HUES6 (cell line): ENCODE measurements at regions not wholly inside any gene's neighbourhood (a gene's known extent, or its start where the extent isn't known, plus 50 kb on each side); places are given as distances from the start of the nearest gene placed in this dataset.

ENCODE experiments used
- H3K27ac ChIP-seq: 2 replicates; pipeline ENCODE4 v1.7.0; 2013; ENCODE audit warnings: low read depth, mild to moderate bottlenecking, low read length, inconsistent platforms
- H3K27me3 ChIP-seq: 2 replicates; pipeline ENCODE4 v1.6.1; 2013; ENCODE audit warnings: low read length; ENCODE audit not compliant: control insufficient read depth, insufficient read depth
- H3K36me3 ChIP-seq: 2 replicates; pipeline ENCODE4 v1.6.1; 2013; ENCODE audit warnings: low read length; ENCODE audit not compliant: control insufficient read depth, insufficient read depth
- H3K4me1 ChIP-seq: 2 replicates; pipeline ENCODE4 v1.6.1; 2013; ENCODE audit warnings: low read length; ENCODE audit not compliant: control insufficient read depth, insufficient read depth
- H3K4me3 ChIP-seq: 2 replicates; pipeline ENCODE4 v1.5.1; 2013; ENCODE audit warnings: low read depth, low read length
- H3K9ac ChIP-seq: one replicate; pipeline ENCODE4 v1.6.1; 2013; ENCODE audit warnings: mild to moderate bottlenecking, low read length
- H3K9me3 ChIP-seq: 2 replicates; pipeline ENCODE4 v1.6.1; 2013; ENCODE audit warnings: low read depth, low read length; ENCODE audit not compliant: control insufficient read depth, insufficient read depth

DNA sequence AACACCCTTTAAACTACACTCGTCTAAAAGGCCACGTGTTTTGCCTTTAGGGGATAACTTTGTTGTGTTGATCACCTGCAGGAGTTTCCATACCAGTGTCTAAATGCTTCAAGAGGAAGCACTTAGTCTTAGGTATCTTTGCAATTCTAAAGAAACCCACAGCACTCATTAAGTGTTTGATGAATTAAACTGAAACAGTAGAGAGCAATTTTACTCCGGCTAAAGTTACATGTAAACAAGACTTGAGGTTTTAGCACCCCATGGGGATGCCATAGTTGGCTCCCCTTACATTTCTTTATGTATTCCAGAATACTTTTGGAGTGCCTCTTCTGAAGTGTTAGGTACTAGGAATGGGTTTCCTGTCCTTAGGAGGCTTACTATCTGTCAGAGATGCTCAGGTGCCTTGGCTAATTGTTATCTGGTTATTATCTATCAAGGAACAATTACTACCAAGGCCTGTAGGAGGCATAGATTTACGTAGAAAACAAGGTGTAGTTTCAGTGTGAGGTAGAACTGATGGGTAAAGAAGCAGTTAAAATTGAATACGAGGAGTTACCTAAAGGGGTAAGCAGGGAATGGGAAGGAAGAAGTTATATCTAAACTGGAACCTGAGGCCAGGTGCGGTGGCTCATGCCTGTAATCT is 176.8 kb upstream of the SAMSN1 start:
- H3K27ac ChIP-seq: no peak overlapping the region
- H3K9me3 ChIP-seq: peaks cover 2% of the 10 kb centered on the region; the same call in 1 of the 2 replicates
- H3K9ac ChIP-seq: no peak overlapping the region
- H3K27me3 ChIP-seq: no peaks in the 10 kb centered on the region
- H3K4me1 ChIP-seq: peaks cover 6% of the 10 kb centered on the region; the same call in 1 of the 2 replicates
- no peak overlapping the region for H3K4me3 ChIP-seq
- no peaks in the 10 kb centered on the region for H3K36me3 ChIP-seq

DNA sequence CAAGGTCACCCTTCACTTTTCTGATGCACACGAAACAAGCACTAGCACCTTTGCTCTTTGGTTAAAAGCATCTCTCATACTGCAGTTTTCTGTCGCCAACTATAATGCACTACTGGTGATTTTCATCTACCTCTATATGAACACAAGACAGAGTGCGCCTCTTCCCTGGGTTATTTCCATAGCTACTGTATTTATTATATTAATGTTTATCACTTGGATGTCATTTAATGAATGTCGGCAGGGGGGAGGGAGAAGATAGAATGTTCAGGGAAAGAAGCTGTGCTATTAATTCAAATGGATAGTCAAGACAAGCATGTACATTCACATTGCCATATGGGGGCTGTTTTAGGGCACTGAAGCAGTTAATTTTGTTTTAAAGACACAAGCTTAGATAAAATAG is 174.1 kb upstream of the SAMSN1 start:
- no peak overlapping the region for H3K27ac ChIP-seq
- no peaks in the 10 kb centered on the region for H3K36me3 ChIP-seq
- H3K4me3 ChIP-seq: no peak overlapping the region
- no peak overlapping the region for H3K9ac ChIP-seq
- H3K9me3 ChIP-seq: peaks cover 2% of the 10 kb centered on the region; the same call in 1 of the 2 replicates
- H3K27me3 ChIP-seq: no peaks in the 10 kb centered on the region
- no peaks in the 10 kb centered on the region for H3K4me1 ChIP-seq

DNA sequence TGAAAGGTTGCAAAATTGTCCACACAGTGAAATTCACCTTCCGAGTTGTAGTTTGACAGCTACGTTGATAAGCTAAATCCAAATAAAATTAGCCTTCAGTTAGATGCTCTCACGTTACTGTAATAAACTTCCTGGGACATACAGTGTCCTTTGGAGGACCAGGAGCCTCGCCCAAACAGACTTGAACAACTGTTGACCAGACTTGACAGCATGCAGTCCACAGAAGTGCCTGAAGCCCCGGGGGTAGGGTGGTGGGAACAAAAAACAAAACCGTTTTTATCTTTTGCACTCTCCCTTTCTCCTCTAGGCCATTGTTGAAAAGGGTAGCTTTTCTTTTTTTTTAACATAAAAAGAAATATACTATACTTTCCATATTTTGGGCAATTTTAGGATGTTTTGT is 172.8 kb upstream of the SAMSN1 start:
- H3K36me3 ChIP-seq: no peaks in the 10 kb centered on the region
- no peaks in the 10 kb centered on the region for H3K27me3 ChIP-seq
- H3K4me1 ChIP-seq: no peaks in the 10 kb centered on the region
- peaks cover 2% of the 10 kb centered on the region; the same call in 1 of the 2 replicates for H3K9me3 ChIP-seq
- H3K9ac ChIP-seq: no peak overlapping the region
- no peak overlapping the region for H3K27ac ChIP-seq
- no peak overlapping the region for H3K4me3 ChIP-seq

DNA sequence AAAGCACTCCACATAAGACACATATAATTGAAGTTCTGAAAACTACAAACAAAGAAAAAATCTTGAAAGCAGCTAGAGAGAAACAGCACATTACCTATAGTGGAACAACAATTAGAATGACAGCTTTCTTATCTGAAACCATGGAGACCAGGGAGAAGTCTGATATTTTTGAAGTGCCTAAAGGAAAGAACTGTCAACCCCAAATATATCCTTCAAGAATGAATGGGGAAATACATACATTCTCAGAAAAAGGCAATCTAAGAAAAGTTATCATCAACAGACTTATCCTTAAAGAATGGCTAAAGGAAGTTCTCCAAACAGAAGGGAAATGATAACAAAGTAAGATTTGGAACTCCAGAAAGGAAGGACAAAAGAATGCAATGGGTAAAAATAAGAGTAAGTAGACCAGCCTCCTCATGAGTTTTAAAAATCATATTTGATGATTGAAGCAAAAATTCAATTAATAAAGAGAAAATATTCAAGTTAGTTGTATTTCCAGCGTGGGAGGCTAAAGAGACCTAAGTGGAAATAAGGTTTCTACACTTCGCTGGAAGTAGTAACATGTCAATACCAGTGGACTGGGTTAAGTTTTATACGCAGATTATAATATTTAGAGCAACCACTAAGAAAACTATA is 170.8 kb upstream of the SAMSN1 start:
- Histone ChIP-seq H3K9me3 (no peaks in the 10 kb centered on the region), H3K36me3 (no peaks in the 10 kb centered on the region), H3K27me3 (no peaks in the 10 kb centered on the region), H3K4me3 (no peak overlapping the region), H3K27ac (no peak overlapping the region), H3K4me1 (no peaks in the 10 kb centered on the region), H3K9ac (no peak overlapping the region)

DNA sequence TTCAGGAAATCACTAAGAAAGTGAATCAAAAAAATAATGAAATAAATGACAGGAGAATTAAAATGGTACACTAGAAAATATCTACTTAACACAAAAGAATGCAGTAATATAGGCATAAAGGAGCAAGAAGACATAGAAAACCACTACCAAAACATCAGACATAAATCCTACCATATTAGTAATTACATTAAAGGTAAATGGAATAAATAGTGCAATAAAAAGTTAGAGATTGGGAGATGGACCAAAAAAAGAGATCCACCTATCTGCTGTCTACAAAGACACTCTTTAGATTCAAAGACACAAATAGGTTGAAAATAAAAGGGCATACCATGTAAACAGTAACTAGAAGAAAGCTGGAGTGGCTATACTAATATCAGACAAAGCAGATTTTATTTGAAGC is 167.0 kb upstream of the SAMSN1 start:
- H3K27ac ChIP-seq: no peak overlapping the region
- no peaks in the 10 kb centered on the region for H3K36me3 ChIP-seq
- H3K27me3 ChIP-seq: no peaks in the 10 kb centered on the region
- H3K9me3 ChIP-seq: no peaks in the 10 kb centered on the region
- H3K4me1 ChIP-seq: no peaks in the 10 kb centered on the region
- no peak overlapping the region for H3K9ac ChIP-seq
- no peak overlapping the region for H3K4me3 ChIP-seq

DNA sequence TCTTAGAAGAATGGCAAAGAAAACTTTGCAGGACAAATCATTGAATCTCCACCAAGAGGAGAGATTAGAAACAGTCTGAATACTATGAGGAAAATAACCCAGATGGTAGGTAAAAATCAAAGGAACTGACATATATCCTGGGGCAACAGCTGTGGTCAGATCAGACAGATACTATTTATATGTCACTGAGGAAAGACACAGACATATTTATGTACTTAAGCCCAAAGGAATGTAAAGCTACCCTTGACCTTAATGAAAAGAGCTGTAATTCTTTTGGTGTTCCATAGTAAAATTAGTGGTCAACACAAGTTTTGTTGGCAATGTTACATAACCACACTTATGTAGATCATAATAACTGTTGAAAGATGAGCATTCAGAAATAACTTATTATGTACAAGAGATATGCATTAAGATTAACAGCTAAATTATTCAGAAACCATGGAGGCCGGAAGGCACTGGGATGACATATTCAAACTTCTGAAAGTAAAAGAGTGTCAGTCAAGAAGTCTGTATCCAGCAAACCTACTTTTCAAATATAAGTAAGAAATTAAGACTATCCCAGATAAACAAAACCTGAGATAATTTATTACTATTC is 166.1 kb upstream of the SAMSN1 start:
- no peak overlapping the region for H3K9ac ChIP-seq

DNA sequence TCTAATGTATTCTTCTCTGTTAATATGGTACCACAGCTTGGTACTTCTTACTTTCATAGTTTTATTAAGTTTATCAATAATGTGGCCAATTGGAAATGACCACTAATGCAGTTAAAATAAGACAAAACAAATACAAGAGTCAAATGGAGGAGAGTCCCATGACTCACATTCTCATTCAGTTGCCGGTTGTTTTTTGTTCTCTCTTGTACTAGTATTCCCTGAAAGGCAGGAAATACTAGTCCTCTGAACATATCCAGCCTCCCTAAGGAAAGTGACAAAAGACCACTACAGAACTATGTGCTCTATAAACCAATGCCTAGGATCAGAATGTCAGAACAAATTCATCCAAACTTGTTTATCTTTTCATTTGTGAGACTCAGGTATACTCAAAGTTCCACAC is 165.2 kb upstream of the SAMSN1 start:
- Histone ChIP-seq H3K27me3 (no peaks in the 10 kb centered on the region), H3K36me3 (no peaks in the 10 kb centered on the region), H3K9ac (no peak overlapping the region), H3K4me1 (no peaks in the 10 kb centered on the region), H3K27ac (no peak overlapping the region), H3K9me3 (no peaks in the 10 kb centered on the region), H3K4me3 (no peak overlapping the region)

More for the DNA sequence above, 166.1 kb upstream of the SAMSN1 start:
- H3K27me3 ChIP-seq: no peaks in the 10 kb centered on the region
- no peaks in the 10 kb centered on the region for H3K36me3 ChIP-seq
- H3K4me1 ChIP-seq: no peaks in the 10 kb centered on the region
- H3K4me3 ChIP-seq: no peak overlapping the region
- H3K27ac ChIP-seq: no peak overlapping the region
- H3K9me3 ChIP-seq: no peaks in the 10 kb centered on the region

DNA sequence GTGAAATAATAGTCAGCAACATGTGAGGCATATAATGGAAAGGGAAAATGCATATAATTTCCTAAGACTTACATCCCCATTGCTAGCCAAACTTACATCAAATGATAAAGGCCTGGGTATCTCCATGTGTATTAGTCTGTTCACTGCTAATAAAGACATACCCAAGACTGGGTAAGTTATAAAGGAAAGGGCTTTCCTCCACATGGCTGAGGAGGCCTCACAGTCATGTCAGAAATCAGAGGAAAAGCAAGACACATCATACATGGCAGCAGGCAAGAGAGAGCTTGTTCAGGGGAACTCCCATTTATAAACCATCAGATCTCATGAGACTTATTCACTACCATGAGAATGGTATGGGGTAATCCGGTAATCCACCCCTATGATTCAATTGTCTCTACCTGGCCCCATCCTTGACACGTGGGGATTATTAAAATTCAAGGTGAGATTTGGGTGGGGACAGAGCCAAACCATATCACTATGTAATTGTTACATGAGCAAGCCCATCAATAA is 161.5 kb upstream of the SAMSN1 start:
- no peak overlapping the region for H3K4me3 ChIP-seq
- no peaks in the 10 kb centered on the region for H3K4me1 ChIP-seq
- no peak overlapping the region for H3K9ac ChIP-seq
- H3K36me3 ChIP-seq: no peaks in the 10 kb centered on the region
- no peaks in the 10 kb centered on the region for H3K9me3 ChIP-seq
- H3K27ac ChIP-seq: no peak overlapping the region
- H3K27me3 ChIP-seq: no peaks in the 10 kb centered on the region

DNA sequence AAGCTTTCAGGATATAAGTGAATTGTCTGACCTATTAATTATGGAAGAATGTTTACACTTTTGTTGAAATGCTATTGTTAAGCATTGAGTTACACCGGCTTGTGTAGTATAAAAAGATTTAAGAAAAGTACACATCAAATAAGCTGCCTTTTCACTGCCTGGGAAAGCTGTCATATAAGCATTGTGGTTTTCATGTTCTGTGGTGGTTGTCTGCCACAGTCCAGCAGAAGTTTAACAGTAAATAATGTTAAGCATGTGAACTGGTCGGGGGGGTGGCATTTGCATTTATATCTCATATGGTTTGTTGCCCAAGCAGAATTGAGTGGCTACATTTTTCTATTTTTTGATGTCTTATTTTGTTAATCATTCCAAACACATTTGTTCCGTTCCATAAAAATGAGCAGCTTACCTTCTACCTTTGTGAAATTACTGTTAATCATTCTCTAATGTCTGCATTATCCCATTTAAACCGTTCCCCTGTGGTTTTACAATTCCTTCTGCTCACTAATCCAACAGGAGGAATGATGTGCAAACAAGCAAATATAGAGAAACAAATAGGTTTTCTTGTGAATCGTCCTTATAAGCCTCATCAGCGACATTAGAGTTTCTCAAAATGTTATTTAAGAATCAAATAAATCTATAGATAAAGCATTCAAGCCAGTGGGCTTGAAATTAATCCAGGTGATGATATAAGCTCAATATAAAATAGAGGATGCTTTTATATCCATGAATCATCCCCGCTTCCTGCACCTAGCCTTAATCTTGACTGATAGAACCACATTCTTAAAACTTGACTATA is 160.8 kb upstream of the SAMSN1 start:
- Histone ChIP-seq H3K4me3 (no peak overlapping the region), H3K4me1 (no peaks in the 10 kb centered on the region), H3K27ac (no peak overlapping the region), H3K36me3 (no peaks in the 10 kb centered on the region), H3K9me3 (no peaks in the 10 kb centered on the region), H3K27me3 (no peaks in the 10 kb centered on the region), H3K9ac (no peak overlapping the region)

DNA sequence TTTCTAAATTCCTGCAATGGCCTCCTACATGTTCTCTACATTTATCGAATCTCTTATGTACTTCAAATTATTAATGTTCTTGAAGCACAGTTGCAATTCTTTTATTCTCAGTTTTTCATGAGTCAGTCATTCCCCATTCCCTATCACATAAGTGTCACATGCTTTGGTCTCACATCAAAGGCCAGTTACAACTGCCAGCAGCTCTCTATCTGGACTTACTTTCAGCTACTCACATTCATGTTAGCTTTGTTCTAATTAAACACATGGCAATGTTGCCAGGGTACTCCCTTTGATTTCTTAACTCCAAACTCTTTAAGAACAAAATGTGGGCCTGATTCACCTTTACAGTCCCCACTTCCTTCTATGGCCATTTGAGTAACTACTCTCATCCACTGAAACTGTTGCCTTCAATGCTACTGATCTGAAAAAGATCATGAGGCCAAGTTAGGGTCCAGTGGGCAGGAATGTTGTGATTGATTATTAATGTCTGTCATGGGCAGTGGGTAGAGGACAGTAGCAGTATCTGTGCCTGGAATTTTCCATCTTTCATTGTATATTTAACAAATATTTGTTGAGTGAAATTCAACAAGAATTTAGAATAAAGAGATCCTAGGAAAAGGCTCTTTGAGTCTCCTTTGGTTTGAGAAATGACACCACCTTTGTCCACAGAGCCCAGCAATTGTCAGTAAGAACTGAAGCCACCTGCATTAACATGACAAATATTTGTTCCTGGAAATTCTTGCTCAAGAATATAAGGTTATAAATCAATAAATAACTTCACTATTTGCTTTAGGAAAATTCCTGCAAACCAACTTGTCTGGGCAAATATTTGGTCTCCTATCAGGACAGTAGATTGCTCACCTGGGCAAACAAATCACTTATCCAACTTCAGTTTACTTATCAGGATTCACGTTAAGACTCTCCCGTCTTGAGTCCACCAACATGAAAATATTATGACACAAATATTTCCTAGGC is 153.6 kb upstream of the SAMSN1 start:
- Histone ChIP-seq H3K9ac (no peak overlapping the region), H3K4me3 (no peak overlapping the region), H3K9me3 (no peaks in the 10 kb centered on the region), H3K27ac (no peak overlapping the region), H3K36me3 (no peaks in the 10 kb centered on the region), H3K4me1 (no peaks in the 10 kb centered on the region), H3K27me3 (no peaks in the 10 kb centered on the region)
